ENCODE measurements at regions not wholly inside any gene's neighbourhood (a gene's known extent, or its start where the extent isn't known, plus 50 kb on each side); places are given as distances from the start of the nearest gene placed in this dataset.

DNA sequence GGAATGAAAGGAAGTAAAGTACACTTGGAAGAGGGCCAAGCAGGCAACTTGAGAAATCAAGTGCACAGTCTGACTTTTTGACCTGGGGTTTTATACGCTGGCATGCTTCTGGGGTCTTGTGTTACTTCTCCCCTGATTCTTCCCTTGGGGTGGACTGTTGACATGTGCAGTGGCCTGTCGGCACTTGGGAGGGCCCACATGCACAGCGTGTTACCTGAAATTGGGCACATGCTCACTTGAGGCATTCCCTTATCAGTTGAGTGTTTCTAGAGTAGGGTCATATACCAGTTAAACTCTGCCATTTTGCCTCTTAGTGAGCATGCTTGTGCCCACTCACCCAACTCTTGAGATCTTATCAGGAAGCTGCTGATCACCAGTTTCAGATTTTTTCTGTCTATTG lies 329.1 kb upstream of the SOX2 start:
- Histone ChIP-seq H3K4me2 (ENCODE audit: low read length) (no peak overlapping the region), H3K36me3 (ENCODE audit: control insufficient read depth, low read length) (no peaks in the 10 kb centered on the region), H3K27ac (ENCODE audit: low read depth, low read length) (no peak overlapping the region), H3K4me1 (ENCODE audit: control insufficient read depth, low read length) (peaks cover 40% of the 10 kb centered on the region), H3K9me3 (ENCODE audit: control insufficient read depth, insufficient read depth, low read length) (no peaks in the 10 kb centered on the region), H3K9me2 (replicated peaks; ENCODE audit: control insufficient read depth, low read length) (no peaks in the 10 kb centered on the region), H3K79me2 (ENCODE audit: control insufficient read depth, low read length) (no peaks in the 10 kb centered on the region), H4K20me1 (ENCODE audit: control insufficient read depth, insufficient read depth, low read depth, low read length) (no peaks in the 10 kb centered on the region), H3K27me3 (ENCODE audit: control insufficient read depth, low read length) (no peaks in the 10 kb centered on the region), H3F3A (ENCODE audit: control insufficient read depth, insufficient read depth) (no peaks in the 10 kb centered on the region), H3K4me3 (ENCODE audit: low read length) (no peak overlapping the region)
- no peak for TF ChIP-seq CTCF (IDR thresholded peaks at IDR 0.05; ENCODE audit: low read depth, low read length, poor library complexity, severe bottlenecking)
- TF ChIP-seq EZH2phosphoT487 (IDR thresholded peaks at IDR 0.05; ENCODE audit: borderline replicate concordance, low read length), result no peak

DNA sequence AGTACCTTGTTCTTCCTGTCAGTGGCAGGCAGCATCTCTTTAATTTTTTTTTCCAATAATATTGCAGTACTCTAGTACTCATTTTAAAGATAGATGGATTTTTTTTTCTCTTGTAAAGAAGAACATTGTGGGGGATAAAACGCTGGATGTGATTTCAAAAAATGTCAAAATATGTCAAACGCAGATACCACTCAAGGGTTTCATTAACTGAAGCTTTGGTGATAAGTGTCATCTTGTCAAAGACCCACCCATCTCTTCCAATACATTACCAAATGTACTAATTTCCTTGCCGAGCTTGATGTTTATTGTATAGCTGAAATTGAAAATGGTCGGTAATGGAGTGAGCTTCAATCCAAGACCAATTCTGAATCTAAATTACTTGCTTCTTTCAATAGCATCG lies 332.4 kb upstream of the SOX2 start:
- Histone ChIP-seq H3K4me3 (ENCODE audit: low read length) (no peak overlapping the region), H3K27ac (ENCODE audit: low read depth, low read length) (no peak overlapping the region), H3K9me3 (ENCODE audit: control insufficient read depth, insufficient read depth, low read length) (no peaks in the 10 kb centered on the region), H3K9me2 (replicated peaks; ENCODE audit: control insufficient read depth, low read length) (no peaks in the 10 kb centered on the region), H3K36me3 (ENCODE audit: control insufficient read depth, low read length) (no peaks in the 10 kb centered on the region), H3K79me2 (ENCODE audit: control insufficient read depth, low read length) (no peaks in the 10 kb centered on the region), H3K4me2 (ENCODE audit: low read length) (no peak overlapping the region), H3F3A (ENCODE audit: control insufficient read depth, insufficient read depth) (no peaks in the 10 kb centered on the region), H3K27me3 (ENCODE audit: control insufficient read depth, low read length) (no peaks in the 10 kb centered on the region), H4K20me1 (ENCODE audit: control insufficient read depth, insufficient read depth, low read depth, low read length) (no peaks in the 10 kb centered on the region), H3K4me1 (ENCODE audit: control insufficient read depth, low read length) (peaks cover 23% of the 10 kb centered on the region)
- no peak for TF ChIP-seq CTCF (IDR thresholded peaks at IDR 0.05; ENCODE audit: low read depth, low read length, poor library complexity, severe bottlenecking)
- no peak for TF ChIP-seq EZH2phosphoT487 (IDR thresholded peaks at IDR 0.05; ENCODE audit: borderline replicate concordance, low read length)

- TF ChIP-seq EZH2phosphoT487 (IDR thresholded peaks at IDR 0.05; ENCODE audit: borderline replicate concordance, low read length) (no peak), CTCF (IDR thresholded peaks at IDR 0.05; ENCODE audit: low read depth, low read length, poor library complexity, severe bottlenecking) (no peak)
- no peaks in the 10 kb centered on the region for H3K9me2 ChIP-seq (replicated peaks; ENCODE audit: control insufficient read depth, low read length)
- H3K4me2 ChIP-seq (ENCODE audit: low read length), result no peak overlapping the region
Observed at GRCh38 chr3:181369637-181370036, 342.1 kb upstream of the SOX2 start.

DNA sequence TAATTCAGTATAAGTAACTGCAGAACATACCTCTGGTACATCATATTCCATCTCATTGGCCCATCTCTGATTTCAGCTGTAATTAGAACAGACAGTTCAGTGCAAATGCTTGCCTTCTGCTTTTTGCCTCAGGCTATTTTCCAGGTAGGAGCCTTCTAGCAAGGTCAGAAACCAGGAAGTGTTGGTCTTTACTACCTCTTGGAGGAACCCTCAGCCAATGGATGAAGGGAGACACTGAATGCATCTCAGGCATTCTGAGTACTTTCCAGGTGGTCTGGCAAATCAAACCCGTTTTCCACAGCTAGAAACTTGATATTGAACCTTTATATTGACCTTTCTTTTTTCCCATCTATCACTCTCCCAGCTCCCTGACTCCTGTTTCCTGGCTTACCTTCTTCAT lies 348.5 kb upstream of the SOX2 start:
- TF ChIP-seq CTCF (IDR thresholded peaks at IDR 0.05; ENCODE audit: low read depth, low read length, poor library complexity, severe bottlenecking) (no peak), EZH2phosphoT487 (IDR thresholded peaks at IDR 0.05; ENCODE audit: borderline replicate concordance, low read length) (no peak)
- no peak overlapping the region for H3K27ac ChIP-seq (ENCODE audit: low read depth, low read length)
- H3K4me3 ChIP-seq (ENCODE audit: low read length), result no peak overlapping the region
- no peaks in the 10 kb centered on the region for H3K79me2 ChIP-seq (ENCODE audit: control insufficient read depth, low read length)
- H3K4me2 ChIP-seq (ENCODE audit: low read length), result no peak overlapping the region
- no peaks in the 10 kb centered on the region for H4K20me1 ChIP-seq (ENCODE audit: control insufficient read depth, insufficient read depth, low read depth, low read length)
- peaks cover 27% of the 10 kb centered on the region for H3K4me1 ChIP-seq (ENCODE audit: control insufficient read depth, low read length)
- no peaks in the 10 kb centered on the region for H3K36me3 ChIP-seq (ENCODE audit: control insufficient read depth, low read length)
- no peaks in the 10 kb centered on the region for H3K9me3 ChIP-seq (ENCODE audit: control insufficient read depth, insufficient read depth, low read length)
- no peaks in the 10 kb centered on the region for H3K9me2 ChIP-seq (replicated peaks; ENCODE audit: control insufficient read depth, low read length)
- H3F3A ChIP-seq (ENCODE audit: control insufficient read depth, insufficient read depth), result peaks cover 7% of the 10 kb centered on the region; the same call in 1 of the 2 replicates
- H3K27me3 ChIP-seq (ENCODE audit: control insufficient read depth, low read length), result no peaks in the 10 kb centered on the region

More at GRCh38 chr3:181369637-181370036, 342.1 kb upstream of the SOX2 start:
- no peaks in the 10 kb centered on the region for H3K9me3 ChIP-seq (ENCODE audit: control insufficient read depth, insufficient read depth, low read length)
- H3K4me1 ChIP-seq (ENCODE audit: control insufficient read depth, low read length), result peaks cover 17% of the 10 kb centered on the region
- no peak overlapping the region for H3K4me3 ChIP-seq (ENCODE audit: low read length)
- H3F3A ChIP-seq (ENCODE audit: control insufficient read depth, insufficient read depth), result peaks cover 7% of the 10 kb centered on the region; the same call in 1 of the 2 replicates
- H4K20me1 ChIP-seq (ENCODE audit: control insufficient read depth, insufficient read depth, low read depth, low read length), result no peaks in the 10 kb centered on the region
- no peaks in the 10 kb centered on the region for H3K27me3 ChIP-seq (ENCODE audit: control insufficient read depth, low read length)
- H3K79me2 ChIP-seq (ENCODE audit: control insufficient read depth, low read length), result no peaks in the 10 kb centered on the region
- H3K27ac ChIP-seq (ENCODE audit: low read depth, low read length), result no peak overlapping the region
- no peaks in the 10 kb centered on the region for H3K36me3 ChIP-seq (ENCODE audit: control insufficient read depth, low read length)
